ENCODE measurements at regions not wholly inside any gene's neighbourhood (a gene's known extent, or its start where the extent isn't known, plus 50 kb on each side); places are given as distances from the start of the nearest gene placed in this dataset.

DNA sequence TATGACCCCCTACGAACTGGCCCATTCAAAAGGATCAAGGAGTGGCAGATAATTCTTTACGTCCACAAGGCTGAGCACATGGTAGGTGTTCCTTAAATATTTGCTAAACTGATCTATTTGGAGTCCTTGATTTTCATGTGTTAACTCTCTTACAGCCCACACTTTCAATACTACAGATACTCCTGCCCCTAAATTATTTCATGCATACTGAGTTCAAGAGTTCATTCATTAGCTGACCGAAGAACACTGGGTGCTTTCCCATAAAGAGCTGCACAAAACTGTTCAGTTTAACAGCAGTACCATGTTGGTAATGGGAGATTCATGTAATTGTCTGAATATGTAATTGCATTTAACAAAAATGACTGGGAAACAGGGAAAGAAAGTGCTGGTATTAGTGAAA is 170.5 kb upstream of the ADO start:
- H3K36me3 Mint-ChIP-seq = no peaks in the 10 kb centered on the region
- H3K27me3 Mint-ChIP-seq (ENCODE audit: low read depth) = peaks cover 8% of the 10 kb centered on the region
- TF ChIP-seq, protein P1, sequence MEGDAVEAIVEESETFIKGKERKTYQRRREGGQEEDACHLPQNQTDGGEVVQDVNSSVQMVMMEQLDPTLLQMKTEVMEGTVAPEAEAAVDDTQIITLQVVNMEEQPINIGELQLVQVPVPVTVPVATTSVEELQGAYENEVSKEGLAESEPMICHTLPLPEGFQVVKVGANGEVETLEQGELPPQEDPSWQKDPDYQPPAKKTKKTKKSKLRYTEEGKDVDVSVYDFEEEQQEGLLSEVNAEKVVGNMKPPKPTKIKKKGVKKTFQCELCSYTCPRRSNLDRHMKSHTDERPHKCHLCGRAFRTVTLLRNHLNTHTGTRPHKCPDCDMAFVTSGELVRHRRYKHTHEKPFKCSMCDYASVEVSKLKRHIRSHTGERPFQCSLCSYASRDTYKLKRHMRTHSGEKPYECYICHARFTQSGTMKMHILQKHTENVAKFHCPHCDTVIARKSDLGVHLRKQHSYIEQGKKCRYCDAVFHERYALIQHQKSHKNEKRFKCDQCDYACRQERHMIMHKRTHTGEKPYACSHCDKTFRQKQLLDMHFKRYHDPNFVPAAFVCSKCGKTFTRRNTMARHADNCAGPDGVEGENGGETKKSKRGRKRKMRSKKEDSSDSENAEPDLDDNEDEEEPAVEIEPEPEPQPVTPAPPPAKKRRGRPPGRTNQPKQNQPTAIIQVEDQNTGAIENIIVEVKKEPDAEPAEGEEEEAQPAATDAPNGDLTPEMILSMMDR (IDR thresholded peaks at IDR 0.05; ENCODE audit: unreplicated experiment) = no peak
- H3K4me1 Mint-ChIP-seq = no peaks in the 10 kb centered on the region
- H3K9me3 Mint-ChIP-seq = no peaks in the 10 kb centered on the region
- H3K27ac Mint-ChIP-seq = no peak overlapping the region
- no peak overlapping the region for H3K4me3 Mint-ChIP-seq
- no peak for DNase-seq (ENCODE audit: low spot score in 2 of 2, unreplicated experiment in 2 of 2)

DNA sequence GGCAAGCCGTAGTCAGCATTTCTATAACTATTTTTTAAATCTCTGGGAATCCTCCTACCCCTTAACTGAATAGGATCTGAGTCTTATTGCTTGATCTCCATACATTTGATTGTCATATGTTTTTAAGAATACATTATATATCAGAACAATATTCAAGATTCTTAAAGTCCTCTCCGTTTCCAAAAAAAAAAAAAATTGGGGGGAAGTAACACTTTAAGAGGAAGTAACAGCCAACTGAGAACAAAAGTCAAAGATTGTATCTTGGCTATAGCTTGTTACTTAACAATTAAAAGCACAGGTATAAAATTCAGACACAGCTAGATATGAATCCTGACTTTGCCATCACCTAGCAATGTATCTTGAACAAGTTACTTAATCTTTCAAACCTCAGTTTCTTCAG is 169.9 kb upstream of the ADO start:
- Mint-ChIP-seq H3K27me3 (ENCODE audit: low read depth) (peaks cover 8% of the 10 kb centered on the region), H3K27ac (no peak overlapping the region), H3K36me3 (no peaks in the 10 kb centered on the region), H3K9me3 (no peaks in the 10 kb centered on the region), H3K4me3 (no peak overlapping the region), H3K4me1 (no peaks in the 10 kb centered on the region)
- no peak for DNase-seq (ENCODE audit: low spot score in 2 of 2, unreplicated experiment in 2 of 2)
- TF ChIP-seq, protein P1 (IDR thresholded peaks at IDR 0.05; ENCODE audit: unreplicated experiment) = no peak

DNA sequence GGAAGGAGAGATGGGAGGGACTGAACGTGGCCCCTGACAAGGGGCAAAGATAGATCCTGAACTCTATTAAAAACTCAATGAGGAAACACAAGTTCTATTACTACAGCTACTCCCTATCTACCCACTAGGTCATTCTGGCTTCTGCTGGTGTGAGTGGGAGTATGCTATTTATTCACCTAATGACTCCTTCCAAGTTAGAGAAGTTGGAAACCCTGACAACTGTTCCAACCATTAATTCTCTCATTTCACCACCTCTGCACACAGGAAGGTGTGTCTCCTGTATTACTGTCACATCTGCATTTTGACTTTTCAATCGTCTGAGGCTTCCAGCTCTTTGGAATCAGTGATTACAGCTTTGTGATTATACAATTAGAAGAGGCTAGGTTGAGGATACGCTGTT is 169.4 kb upstream of the ADO start:
- peaks cover 8% of the 10 kb centered on the region for H3K27me3 Mint-ChIP-seq (ENCODE audit: low read depth)
- no peaks in the 10 kb centered on the region for H3K36me3 Mint-ChIP-seq
- no peaks in the 10 kb centered on the region for H3K4me1 Mint-ChIP-seq
- H3K4me3 Mint-ChIP-seq = no peak overlapping the region
- TF ChIP-seq, protein P1 (IDR thresholded peaks at IDR 0.05; ENCODE audit: unreplicated experiment) = no peak
- no peak overlapping the region for H3K27ac Mint-ChIP-seq
- DNase-seq (ENCODE audit: low spot score in 2 of 2, unreplicated experiment in 2 of 2) = no peak
- H3K9me3 Mint-ChIP-seq = no peaks in the 10 kb centered on the region

DNA sequence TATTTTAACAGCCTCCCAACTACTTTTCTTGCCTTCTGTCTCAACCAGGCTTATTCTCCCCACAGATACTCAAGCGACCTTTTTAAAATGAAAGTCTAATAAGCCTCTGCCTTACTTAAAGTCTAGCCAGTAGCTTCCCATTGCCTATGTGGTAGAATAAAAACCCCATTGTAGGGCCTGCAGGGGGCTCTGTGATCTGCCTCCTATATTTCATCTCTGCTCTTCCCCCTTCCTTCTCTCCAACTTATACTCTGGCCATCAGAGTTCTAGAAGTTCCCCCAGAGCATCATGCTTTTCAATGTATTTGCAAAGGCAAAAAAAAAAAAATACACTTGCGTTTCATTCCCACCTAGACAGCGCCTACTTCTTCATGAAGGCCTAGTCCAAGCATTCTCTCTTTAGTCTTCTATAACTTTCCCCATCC is 167.7 kb upstream of the ADO start:
- Mint-ChIP-seq H3K27ac (no peak overlapping the region), H3K27me3 (ENCODE audit: low read depth) (peaks cover 8% of the 10 kb centered on the region), H3K9me3 (no peaks in the 10 kb centered on the region), H3K4me1 (no peaks in the 10 kb centered on the region), H3K4me3 (no peak overlapping the region), H3K36me3 (no peaks in the 10 kb centered on the region)
- TF ChIP-seq, protein P1 (IDR thresholded peaks at IDR 0.05; ENCODE audit: unreplicated experiment) = no peak
- no peak for DNase-seq (ENCODE audit: low spot score in 2 of 2, unreplicated experiment in 2 of 2)

DNA sequence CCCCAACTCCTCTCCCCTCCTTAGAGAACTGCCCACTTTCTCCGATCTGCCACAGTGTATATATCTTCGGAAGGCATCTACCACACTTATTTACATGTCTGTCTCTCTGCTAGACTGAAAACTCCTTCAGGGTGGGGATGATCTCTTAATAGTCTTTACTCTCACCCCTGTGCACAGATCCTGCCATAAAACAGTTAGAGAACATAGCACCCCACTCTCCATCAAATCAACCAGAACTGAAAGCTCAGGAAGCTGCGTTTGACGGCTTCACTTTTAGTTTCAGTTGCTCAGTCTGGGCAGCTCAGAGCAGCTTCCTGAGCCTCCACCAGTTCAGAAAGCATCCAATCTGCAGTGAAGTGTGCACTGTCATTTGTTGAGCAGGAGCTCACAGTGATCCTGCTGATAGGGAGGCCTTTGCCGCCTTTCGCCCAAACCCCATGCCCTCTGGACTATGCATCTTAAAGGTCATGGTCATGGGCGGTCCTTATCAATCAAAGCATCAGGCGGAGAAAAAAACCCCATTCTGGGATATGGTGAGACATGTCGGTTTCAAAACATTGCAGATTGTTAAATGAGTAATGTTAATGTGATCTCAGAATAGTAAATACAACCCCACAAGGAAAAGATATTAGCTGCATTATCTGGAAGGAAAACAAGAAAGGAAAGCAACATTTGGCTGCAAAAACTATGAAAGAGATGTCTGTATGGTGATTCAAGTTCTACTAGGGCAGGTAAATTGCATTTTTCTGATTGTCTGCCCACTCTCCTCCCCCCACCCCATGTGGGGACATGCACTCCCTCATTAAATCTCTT is 167.1 kb upstream of the ADO start:
- no peaks in the 10 kb centered on the region for H3K36me3 Mint-ChIP-seq
- H3K27ac Mint-ChIP-seq = no peak overlapping the region
- TF ChIP-seq, protein P1 (IDR thresholded peaks at IDR 0.05; ENCODE audit: unreplicated experiment) = no peak
- no peak for DNase-seq (ENCODE audit: low spot score in 2 of 2, unreplicated experiment in 2 of 2)
- peaks cover 8% of the 10 kb centered on the region for H3K27me3 Mint-ChIP-seq (ENCODE audit: low read depth)
- no peaks in the 10 kb centered on the region for H3K4me1 Mint-ChIP-seq
- no peaks in the 10 kb centered on the region for H3K9me3 Mint-ChIP-seq
- no peak overlapping the region for H3K4me3 Mint-ChIP-seq

Data from mesothelial cell of epicardium (in vitro differentiated cells).